ENCODE measurements at regions not wholly inside any gene's neighbourhood (a gene's known extent, or its start where the extent isn't known, plus 50 kb on each side); places are given as distances from the start of the nearest gene placed in this dataset.
"Not testable (repeated sequence)": the region's sequence is repeated elsewhere in the genome, so short reads cannot be mapped to it uniquely, and the experiment has no call there.

GRCh38 chr9:71302776-71303175 lies 181.4 kb upstream of the TRPM3 start:
- H3K36me3 ChIP-seq, result no peaks in the 10 kb centered on the region
- no peak overlapping the region for H3K4me3 ChIP-seq
- no peaks in the 10 kb centered on the region for H3K27me3 ChIP-seq (replicated peaks in 1 of 7)
- no peaks in the 10 kb centered on the region for H3K4me1 ChIP-seq
- intact Hi-C loops (cut with DNase I; ENCODE audit: low total_unique reads), result no loop called here
- TF ChIP-seq POLR2A (IDR thresholded peaks at IDR 0.05) (no peak), CTCF (IDR thresholded peaks at IDR 0.05 in 8 of 11, conservative IDR thresholded peaks at IDR 0.05 in 3 of 11) (no peak), POLR2AphosphoS5 (IDR thresholded peaks at IDR 0.05) (no peak)
- H3K27ac ChIP-seq, result no peak overlapping the region
- DNase-seq, result no peak
- WGBS, 5 donors, result 55 to 88% (median 75%) methylated on average over 5 of the region's 5 CpGs
- no peaks in the 10 kb centered on the region for H3K9me3 ChIP-seq

DNA sequence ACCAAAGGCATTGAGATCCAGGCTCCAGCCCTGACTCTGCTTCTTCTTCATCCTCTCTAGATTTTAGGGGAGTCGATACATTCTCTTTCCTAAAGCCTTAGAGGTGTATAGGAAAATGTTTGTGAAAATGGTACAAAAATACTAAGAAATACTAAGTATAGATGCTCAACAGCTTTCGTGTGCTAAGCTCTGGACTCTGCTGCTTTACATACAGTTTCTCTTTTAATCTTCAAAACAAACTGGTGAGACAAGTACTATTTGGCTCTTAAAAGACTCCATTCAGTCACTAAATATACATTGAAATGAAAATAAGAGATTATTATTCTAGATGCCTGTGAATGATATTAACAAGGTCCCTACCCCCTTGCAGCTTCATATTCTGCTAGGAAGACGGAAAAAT lies 174.5 kb upstream of the TRPM3 start:
- Histone ChIP-seq H3K36me3 (no peaks in the 10 kb centered on the region), H3K4me1 (no peaks in the 10 kb centered on the region), H3K27ac (no peak overlapping the region), H3K9me3 (no peaks in the 10 kb centered on the region), H3K4me3 (no peak overlapping the region), H3K27me3 (replicated peaks in 1 of 7) (peaks cover 0 to 4% (median 0%) of the 10 kb centered on the region in 7 donors)
- intact Hi-C loops (cut with DNase I; ENCODE audit: low total_unique reads), result no loop called here
- WGBS, 5 donors, result 71 to 81% (median 77%) methylated on average over 3 of the region's 3 CpGs
- DNase-seq, result no peak
- TF ChIP-seq POLR2AphosphoS5 (IDR thresholded peaks at IDR 0.05) (no peak), POLR2A (IDR thresholded peaks at IDR 0.05) (no peak), CTCF (IDR thresholded peaks at IDR 0.05 in 8 of 11, conservative IDR thresholded peaks at IDR 0.05 in 3 of 11) (no peak)

DNA sequence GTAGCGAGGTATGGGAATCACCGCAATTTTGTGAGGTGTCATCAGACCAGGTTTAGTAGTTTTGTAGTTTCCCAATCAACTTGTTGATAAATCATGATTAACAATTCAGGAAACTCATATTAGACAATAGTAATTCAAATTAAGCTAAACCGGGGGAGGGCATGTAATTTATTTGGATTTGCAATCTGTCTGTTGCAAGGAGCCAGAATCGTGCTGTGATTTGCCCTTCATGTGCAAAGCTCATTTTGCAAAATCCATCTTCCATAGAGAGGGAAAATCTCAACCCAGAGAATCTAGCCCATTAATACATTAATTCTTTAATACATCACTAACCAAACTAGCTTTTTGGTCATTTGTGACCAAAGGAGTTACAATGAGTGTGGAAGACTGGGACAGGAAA lies 164.7 kb upstream of the TRPM3 start:
- no peaks in the 10 kb centered on the region for H3K4me1 ChIP-seq
- no peaks in the 10 kb centered on the region for H3K27me3 ChIP-seq (replicated peaks in 1 of 7)
- TF ChIP-seq POLR2A (IDR thresholded peaks at IDR 0.05) (no peak), CTCF (IDR thresholded peaks at IDR 0.05 in 8 of 11, conservative IDR thresholded peaks at IDR 0.05 in 3 of 11) (no peak), POLR2AphosphoS5 (IDR thresholded peaks at IDR 0.05) (no peak)
- no peak overlapping the region for H3K4me3 ChIP-seq
- 76 to 89% (median 87%) methylated on average over 4 of the region's 4 CpGs for WGBS, 5 donors
- intact Hi-C loops (cut with DNase I; ENCODE audit: low total_unique reads), result loop anchor here (10.0 kb wide), 1 partner anchor 739 kb away; no protein-coding TSS in a partner anchor
- no peaks in the 10 kb centered on the region for H3K9me3 ChIP-seq
- no peak for DNase-seq
- H3K27ac ChIP-seq, result no peak overlapping the region
- H3K36me3 ChIP-seq, result no peaks in the 10 kb centered on the region

DNA sequence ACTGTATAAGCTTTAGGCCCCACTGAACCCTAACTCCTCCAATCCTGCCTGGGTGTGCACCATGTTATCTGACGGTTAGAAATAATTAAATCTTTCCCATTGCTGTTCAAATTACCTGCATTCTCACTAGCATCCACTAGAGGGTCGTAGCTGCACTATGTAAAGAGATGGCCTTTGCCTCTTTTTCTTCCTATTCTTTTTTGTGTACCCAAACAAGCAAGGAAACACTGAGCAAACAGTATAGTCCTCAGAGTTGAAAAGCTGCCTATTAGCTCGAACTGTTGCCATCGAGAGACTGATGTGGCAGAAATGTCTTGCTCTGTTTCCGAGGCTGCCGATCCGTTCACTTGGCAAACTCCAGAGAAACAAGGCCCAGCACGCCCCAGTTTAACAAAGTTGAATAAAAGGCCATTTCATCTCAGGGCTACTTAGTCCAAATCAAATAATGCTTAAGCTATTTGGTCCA lies 163.8 kb upstream of the TRPM3 start:
- DNase-seq, result no peak
- no peaks in the 10 kb centered on the region for H3K4me1 ChIP-seq
- WGBS, 5 donors, result 53 to 58% (median 55%) methylated on average over 8 of the region's 8 CpGs
- TF ChIP-seq POLR2A (IDR thresholded peaks at IDR 0.05), result no peak
- TF ChIP-seq CTCF (IDR thresholded peaks at IDR 0.05 in 8 of 11, conservative IDR thresholded peaks at IDR 0.05 in 3 of 11), result peak; percentile 29 to 78 (median 69)
- H3K27me3 ChIP-seq (replicated peaks in 1 of 7), result no peaks in the 10 kb centered on the region
- no peak overlapping the region for H3K4me3 ChIP-seq
- no peaks in the 10 kb centered on the region for H3K9me3 ChIP-seq
- intact Hi-C loops (cut with DNase I; ENCODE audit: low total_unique reads), result loop anchor here (10.0 kb wide), 1 partner anchor 740 kb away; no protein-coding TSS in a partner anchor
- H3K36me3 ChIP-seq, result no peaks in the 10 kb centered on the region
- H3K27ac ChIP-seq, result no peak overlapping the region

GRCh38 chr9:71282116-71282515 lies 160.7 kb upstream of the TRPM3 start:
- H3K4me3 ChIP-seq; H3K27me3 ChIP-seq (replicated peaks in 1 of 7); DNase-seq; H3K36me3 ChIP-seq; H3K4me1 ChIP-seq; H3K9me3 ChIP-seq; H3K27ac ChIP-seq: not testable (repeated sequence)
- 87 to 100% (median 92%) methylated on average over 1 to 2 of the region's 2 CpGs for WGBS, 5 donors
- intact Hi-C loops (cut with DNase I; ENCODE audit: low total_unique reads), result loop anchor here (10.0 kb wide), 1 partner anchor 743 kb away; no protein-coding TSS in a partner anchor
